ENCODE measurements at regions not wholly inside any gene's neighbourhood (a gene's known extent, or its start where the extent isn't known, plus 50 kb on each side); places are given as distances from the start of the nearest gene placed in this dataset.

GRCh38 chr13:50419331-50419865 lies 404.2 kb downstream of the KCNRG start:
- Histone ChIP-seq H3K9ac (ENCODE audit: extremely low read depth, insufficient read length, low read length) (no peak overlapping the region), H2AK5ac (ENCODE audit: insufficient read length, low read length) (no peak overlapping the region), H2BK12ac (ENCODE audit: insufficient read length, low read depth, low read length) (no peak overlapping the region), H3K27ac (ENCODE audit: insufficient read length, low read depth, low read length) (no peak overlapping the region), H3K79me2 (ENCODE audit: insufficient read depth, low read length) (no peaks in the 10 kb centered on the region), H3K23me2 (ENCODE audit: insufficient read length, low read depth, low read length, poor library complexity, severe bottlenecking) (no peaks in the 10 kb centered on the region), H2BK15ac (ENCODE audit: low read depth, low read length) (no peak overlapping the region), H4K91ac (ENCODE audit: insufficient read length, low read depth, low read length) (no peak overlapping the region), H3T11ph (ENCODE audit: low read length) (no peak overlapping the region), H3K4me1 (ENCODE audit: insufficient read depth, low read length) (no peaks in the 10 kb centered on the region), H3K23ac (ENCODE audit: insufficient read length, low read depth, low read length) (no peak overlapping the region), H3K79me1 (ENCODE audit: insufficient read depth, low read depth, low read length, poor library complexity, severe bottlenecking) (no peaks in the 10 kb centered on the region), H4K20me1 (ENCODE audit: control insufficient read depth, insufficient read depth, insufficient read length) (no peaks in the 10 kb centered on the region), H2BK120ac (ENCODE audit: low read depth, low read length, poor library complexity, severe bottlenecking) (no peak overlapping the region), H3K18ac (ENCODE audit: insufficient read length, low read depth, low read length) (no peak overlapping the region), H3K4ac (ENCODE audit: low read depth, low read length) (no peak overlapping the region), H3K27me3 (ENCODE audit: insufficient read depth, low read length) (no peaks in the 10 kb centered on the region), H3K14ac (ENCODE audit: insufficient read depth, low read length) (no peak overlapping the region), H3K9me3 (ENCODE audit: control insufficient read depth, low read depth, low read length) (no peaks in the 10 kb centered on the region), H2BK20ac (ENCODE audit: low read depth, low read length, poor library complexity, severe bottlenecking) (no peak overlapping the region), H3K56ac (ENCODE audit: insufficient read length, low read depth, low read length) (no peak overlapping the region), H4K8ac (replicated peaks; ENCODE audit: insufficient read length, low read depth, low read length) (no peak overlapping the region), H2BK5ac (ENCODE audit: insufficient read length, low read length) (no peak overlapping the region), H4K5ac (ENCODE audit: insufficient read length, low read depth, low read length) (no peak overlapping the region), H2AFZ (ENCODE audit: low read length) (no peak overlapping the region), H3K4me2 (ENCODE audit: insufficient read depth, insufficient read length, low read length) (no peak overlapping the region)
- no CpG with 5 or more reads among the region's 2 CpGs for WGBS (ENCODE audit: extremely low coverage, insufficient read length, low lambda C conversion rate)
- no peak overlapping the region for H3K4me3 Mint-ChIP-seq
- H3K4me1 Mint-ChIP-seq = peaks cover 9 to 12% of the 10 kb centered on the region in 2 experiments
- peaks cover 10 to 11% of the 10 kb centered on the region in 2 experiments for H3K9me3 Mint-ChIP-seq
- peaks cover 10 to 27% (median 18%) of the 10 kb centered on the region in 3 experiments for H3K36me3 Mint-ChIP-seq (ENCODE audit: insufficient read depth in 1 of 3, low read depth in 3 of 3)
- DNase-seq = no peak
- H3K27ac Mint-ChIP-seq = no peak overlapping the region
- H3K27me3 Mint-ChIP-seq (ENCODE audit: low read depth) = no peaks in the 10 kb centered on the region
- TF ChIP-seq CTCF (conservative IDR thresholded peaks at IDR 0.05) = no peak

All from H9 (cell line).